ENCODE measurements at regions not wholly inside any gene's neighbourhood (a gene's known extent, or its start where the extent isn't known, plus 50 kb on each side); places are given as distances from the start of the nearest gene placed in this dataset.

GRCh38 chr3:159764490-159765029 lies 224.1 kb upstream of the IL12A start:
- in situ Hi-C loops (cut with HindIII; ENCODE audit: low pct_unique_long_range_greater_than_20kb, low sequenced_read_pairs): no loop called here
- DNase-seq (ENCODE audit: low read depth, low spot score): peak; percentile 10

GRCh38 chr3:159765030-159765859 lies 223.4 kb upstream of the IL12A start:
- peak; percentile 78 for DNase-seq (ENCODE audit: low read depth, low spot score)
- in situ Hi-C loops (cut with HindIII; ENCODE audit: low pct_unique_long_range_greater_than_20kb, low sequenced_read_pairs): no loop called here

- DNase-seq (ENCODE audit: low read depth, low spot score): no peak
- in situ Hi-C loops (cut with HindIII; ENCODE audit: low pct_unique_long_range_greater_than_20kb, low sequenced_read_pairs): no loop called here
Measured at GRCh38 chr3:159765860-159766294, 222.8 kb upstream of the IL12A start.

- in situ Hi-C loops (cut with HindIII; ENCODE audit: low pct_unique_long_range_greater_than_20kb, low sequenced_read_pairs): no loop called here
- peak; percentile 58 for DNase-seq (ENCODE audit: low read depth, low spot score)
Measured at GRCh38 chr3:159766563-159767185, 222.0 kb upstream of the IL12A start.

GRCh38 chr3:159770998-159771397 lies 217.6 kb upstream of the IL12A start:
- in situ Hi-C loops (cut with HindIII; ENCODE audit: low pct_unique_long_range_greater_than_20kb, low sequenced_read_pairs): no loop called here
- DNase-seq (ENCODE audit: low read depth, low spot score): no peak

GRCh38 chr3:159771865-159772611 lies 216.6 kb upstream of the IL12A start:
- in situ Hi-C loops (cut with HindIII; ENCODE audit: low pct_unique_long_range_greater_than_20kb, low sequenced_read_pairs): no loop called here
- no peak for DNase-seq (ENCODE audit: low read depth, low spot score)

GRCh38 chr3:159773706-159774105 lies 214.9 kb upstream of the IL12A start:
- in situ Hi-C loops (cut with HindIII; ENCODE audit: low pct_unique_long_range_greater_than_20kb, low sequenced_read_pairs): no loop called here
- DNase-seq (ENCODE audit: low read depth, low spot score): no peak

GRCh38 chr3:159775372-159775961 lies 213.2 kb upstream of the IL12A start:
- no peak for DNase-seq (ENCODE audit: low read depth, low spot score)
- in situ Hi-C loops (cut with HindIII; ENCODE audit: low pct_unique_long_range_greater_than_20kb, low sequenced_read_pairs): no loop called here

GRCh38 chr3:159776779-159777178 lies 211.9 kb upstream of the IL12A start:
- DNase-seq (ENCODE audit: low read depth, low spot score): no peak
- in situ Hi-C loops (cut with HindIII; ENCODE audit: low pct_unique_long_range_greater_than_20kb, low sequenced_read_pairs): no loop called here

- in situ Hi-C loops (cut with HindIII; ENCODE audit: low pct_unique_long_range_greater_than_20kb, low sequenced_read_pairs): no loop called here
- no peak for DNase-seq (ENCODE audit: low read depth, low spot score)
Measured at GRCh38 chr3:159779883-159780282, 208.8 kb upstream of the IL12A start.

GRCh38 chr3:159781867-159782266 lies 206.8 kb upstream of the IL12A start:
- in situ Hi-C loops (cut with HindIII; ENCODE audit: low pct_unique_long_range_greater_than_20kb, low sequenced_read_pairs): no loop called here
- DNase-seq (ENCODE audit: low read depth, low spot score): no peak

- in situ Hi-C loops (cut with HindIII; ENCODE audit: low pct_unique_long_range_greater_than_20kb, low sequenced_read_pairs): no loop called here
- DNase-seq (ENCODE audit: low read depth, low spot score): no peak
Measured at GRCh38 chr3:159782724-159783421, 205.8 kb upstream of the IL12A start.

- DNase-seq (ENCODE audit: low read depth, low spot score): no peak
- in situ Hi-C loops (cut with HindIII; ENCODE audit: low pct_unique_long_range_greater_than_20kb, low sequenced_read_pairs): no loop called here
Measured at GRCh38 chr3:159783780-159784742, 204.6 kb upstream of the IL12A start.

GRCh38 chr3:159785273-159785708 lies 203.3 kb upstream of the IL12A start:
- in situ Hi-C loops (cut with HindIII; ENCODE audit: low pct_unique_long_range_greater_than_20kb, low sequenced_read_pairs): no loop called here
- no peak for DNase-seq (ENCODE audit: low read depth, low spot score)

GRCh38 chr3:159786489-159787177 lies 202.0 kb upstream of the IL12A start:
- no peak for DNase-seq (ENCODE audit: low read depth, low spot score)
- in situ Hi-C loops (cut with HindIII; ENCODE audit: low pct_unique_long_range_greater_than_20kb, low sequenced_read_pairs): no loop called here

GRCh38 chr3:159787178-159787574 lies 201.5 kb upstream of the IL12A start:
- in situ Hi-C loops (cut with HindIII; ENCODE audit: low pct_unique_long_range_greater_than_20kb, low sequenced_read_pairs): no loop called here
- no peak for DNase-seq (ENCODE audit: low read depth, low spot score)

All from SK-MEL-5 (cell line).